A549 (cell line): ENCODE measurements at regions not wholly inside any gene's neighbourhood (a gene's known extent, or its start where the extent isn't known, plus 50 kb on each side); places are given as distances from the start of the nearest gene placed in this dataset.

Experiments
- CTCF ChIP-seq: fragments of >200 bp; sonication (Bioruptor Twin); formaldehyde crosslinking; IDR thresholded peaks from 3 replicates; pipeline ENCODE4 v1.5.1; 2016
- MYC ChIP-seq: IDR thresholded peaks from 2 replicates; pipeline ENCODE4 v1.6.1; 2012; ENCODE audit warnings: mild to moderate bottlenecking, inconsistent platforms, low read length, improper control_type of control experiment, borderline replicate concordance
- POLR2A ChIP-seq: IDR thresholded peaks from 2 replicates; pipeline ENCODE4 v1.6.1; 2012; ENCODE audit warnings: mild to moderate bottlenecking, low read length

GRCh38 chr1:57532299-57532698 lies 108.4 kb upstream of the DAB1 start:
- TF ChIP-seq POLR2A (no peak), MYC (no peak), CTCF (no peak)
